Hypothalamus (tissue), 51 donors: ENCODE measurements at regions not wholly inside any gene's neighbourhood (a gene's known extent, or its start where the extent isn't known, plus 50 kb on each side); places are given as distances from the start of the nearest gene placed in this dataset.
A peak's percentile ranks its signal among the peaks of the same experiment; 100 is the strongest.
"Not testable (repeated sequence)": the region's sequence is repeated elsewhere in the genome, so short reads cannot be mapped to it uniquely, and the experiment has no call there.

ENCODE experiments used
- DNase-seq, 51 donors: peaks; one replicate each; lab custom pipeline; 2025; lab: John Stamatoyannopoulos, UW

DNA sequence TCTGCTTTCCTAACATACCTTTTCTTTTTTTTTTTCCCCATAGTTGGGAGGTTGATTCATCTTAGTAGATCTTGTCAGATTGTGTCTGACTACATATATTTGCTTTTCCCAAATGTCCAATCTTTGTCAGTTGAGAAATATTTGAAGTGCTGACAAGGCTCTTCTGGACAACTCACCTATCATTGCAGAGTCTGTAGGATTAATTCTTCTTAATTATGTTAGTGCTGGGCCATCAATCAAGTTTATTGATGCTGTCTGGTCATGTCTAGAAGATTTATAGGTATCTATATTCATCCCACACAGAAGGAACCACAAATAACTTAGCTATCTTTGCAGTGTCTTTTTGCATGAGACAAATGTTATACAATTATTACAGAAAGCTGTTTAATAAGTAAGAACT is 310.6 kb downstream of the ACTR3B start:
- no peak for DNase-seq

DNA sequence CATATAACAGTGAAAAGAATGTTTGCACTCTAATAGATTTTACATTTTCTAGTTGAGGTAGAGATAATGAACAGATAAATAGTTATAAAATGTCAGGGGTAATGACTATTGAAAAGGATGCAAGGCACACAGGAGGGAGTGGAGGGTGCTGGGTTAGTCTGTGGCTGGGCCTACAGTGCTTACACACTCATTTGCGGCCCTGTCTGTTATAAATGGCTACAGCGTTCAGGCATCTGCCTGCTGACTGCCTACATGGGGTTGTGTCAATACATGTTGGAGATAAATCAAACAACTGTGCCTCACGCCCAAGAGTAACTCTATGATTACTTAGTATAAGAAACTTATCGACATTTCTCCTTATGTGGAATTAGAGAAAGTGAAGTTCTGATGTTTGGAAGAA is 313.3 kb downstream of the ACTR3B start:
- DNase-seq, result no peak

DNA sequence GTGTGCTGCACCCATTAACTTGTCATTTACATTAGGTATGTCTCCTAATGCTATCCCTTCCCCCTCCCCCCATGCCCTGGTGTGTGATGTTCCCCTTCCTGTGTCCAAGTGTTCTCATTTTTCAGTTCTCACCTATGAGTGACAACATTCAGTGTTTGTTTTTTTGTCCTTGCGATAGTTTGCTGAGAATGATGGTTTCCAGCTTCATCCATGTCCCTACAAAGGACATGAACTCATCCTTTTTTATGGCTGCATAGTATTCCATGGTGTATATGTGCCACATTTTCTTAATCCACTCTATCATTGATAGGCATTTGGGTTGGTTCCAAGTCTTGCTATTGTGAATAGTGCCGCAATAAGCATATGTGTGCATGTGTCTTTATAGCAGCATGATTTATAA is 316.7 kb downstream of the ACTR3B start:
- not testable (repeated sequence) for DNase-seq

DNA sequence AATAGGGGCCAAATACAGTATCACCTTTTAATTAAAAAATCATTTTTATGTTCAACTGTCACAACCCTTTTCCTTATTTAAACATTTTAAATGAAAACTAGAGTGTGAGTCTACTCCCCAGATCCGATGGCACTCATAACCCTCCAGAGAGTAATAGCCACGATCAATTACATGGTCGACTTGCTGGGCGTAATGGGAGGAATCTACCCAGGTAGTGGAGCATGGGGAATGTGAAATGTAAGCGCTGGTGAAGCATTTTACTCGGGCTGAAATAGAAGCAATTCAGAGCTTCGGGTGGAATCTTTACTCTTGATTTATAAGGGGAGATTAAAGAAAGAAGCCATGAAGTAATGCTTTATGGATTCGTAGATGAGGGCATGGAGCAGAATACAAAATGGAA is 321.9 kb downstream of the ACTR3B start:
- DNase-seq, result no peak

DNA sequence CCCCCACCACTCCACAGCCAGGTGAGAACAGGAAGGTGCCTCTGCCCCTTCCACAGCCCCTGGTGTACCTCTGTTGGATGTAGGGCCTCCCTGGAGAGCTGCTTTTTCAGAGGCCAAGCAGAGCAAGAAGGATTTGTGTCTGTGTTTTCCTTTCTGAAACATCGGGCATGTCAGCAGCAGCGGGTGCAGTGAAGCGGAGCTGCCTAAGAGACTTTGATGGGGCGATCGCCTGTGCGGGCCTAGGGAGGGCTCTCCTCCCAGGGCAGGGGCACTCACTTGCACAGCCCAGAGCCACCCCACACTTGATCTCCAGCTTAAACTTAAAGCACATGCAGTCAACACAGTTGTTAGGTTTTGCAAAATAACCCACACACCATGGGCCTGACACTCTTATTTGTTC is 324.7 kb downstream of the ACTR3B start:
- DNase-seq, result no peak

DNA sequence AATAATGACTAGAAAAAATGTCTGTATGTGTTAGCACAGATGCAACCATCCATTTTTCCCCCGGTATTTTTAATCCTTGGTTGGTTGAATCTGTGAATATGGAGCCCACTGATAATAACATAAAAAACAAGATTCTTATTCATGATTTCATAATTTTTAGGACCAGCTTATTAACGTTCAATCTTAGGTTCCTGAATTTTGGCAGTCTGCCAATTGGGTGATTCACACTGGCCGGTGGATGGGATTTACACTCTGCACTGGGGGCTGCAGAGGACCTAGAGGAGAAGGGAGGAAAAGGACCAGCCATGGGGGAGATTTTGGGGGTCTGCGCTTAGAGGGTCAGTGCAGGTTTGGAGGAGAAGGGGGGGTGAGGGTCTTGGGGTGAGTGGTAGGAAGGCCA is 327.9 kb downstream of the ACTR3B start:
- no peak for DNase-seq

DNA sequence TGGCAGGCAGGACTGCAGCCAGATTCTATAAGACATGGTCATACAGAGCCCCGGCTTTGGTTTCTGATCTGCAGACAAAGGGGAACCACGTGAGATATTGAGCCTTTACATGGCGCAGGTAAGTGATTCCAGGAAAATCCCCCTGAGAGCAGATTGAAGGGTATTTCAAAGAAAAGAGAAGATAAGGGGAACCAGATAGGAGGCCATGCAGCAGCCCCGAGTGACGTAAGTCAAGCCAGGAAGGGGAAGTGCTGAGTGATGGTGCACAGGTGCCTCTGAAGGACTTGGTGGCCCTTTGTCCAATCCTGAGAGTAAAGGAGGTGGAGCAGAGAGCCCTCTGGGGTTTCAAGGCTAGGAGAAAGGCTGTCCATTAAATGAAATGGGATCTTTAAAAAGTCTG is 329.0 kb downstream of the ACTR3B start:
- DNase-seq, result no peak

DNA sequence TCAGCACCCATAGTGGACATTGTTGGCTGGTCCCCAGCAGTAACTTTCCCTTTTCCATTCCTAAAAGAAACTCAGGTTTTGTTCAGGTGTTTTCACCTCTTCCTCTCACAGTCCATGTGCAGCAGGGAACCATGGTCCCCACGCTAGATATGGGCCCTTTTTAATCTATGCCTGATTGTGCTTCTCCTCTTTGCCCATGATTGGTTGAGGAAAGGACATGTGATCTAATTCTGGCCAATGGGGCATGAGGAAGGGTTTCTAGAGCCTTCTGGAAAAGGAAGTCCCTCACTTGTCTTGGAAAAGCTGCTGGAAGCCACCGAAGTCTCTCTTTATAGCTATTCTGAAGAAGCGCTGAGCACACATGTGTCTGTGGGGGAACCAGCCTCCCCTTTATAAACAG is 330.7 kb downstream of the ACTR3B start:
- no peak for DNase-seq

DNA sequence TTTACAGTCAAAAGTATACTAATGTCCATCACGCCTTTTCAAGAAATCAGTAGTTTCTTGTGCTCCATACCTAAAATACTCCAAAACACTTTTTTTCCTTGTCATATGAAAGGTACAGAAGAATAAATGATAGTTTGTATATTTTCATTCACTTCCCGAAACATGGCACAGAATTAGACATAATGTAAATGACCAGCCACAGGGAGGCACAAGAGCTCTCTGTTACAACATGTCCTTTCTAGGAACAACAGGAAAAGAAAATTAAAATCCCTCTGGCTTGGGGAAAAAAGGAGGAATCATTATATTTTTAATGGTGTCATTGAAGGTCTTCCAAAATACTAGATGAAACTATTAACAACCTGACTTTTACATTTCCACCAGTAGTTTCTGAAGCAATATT is 331.2 kb downstream of the ACTR3B start:
- no peak for DNase-seq

DNA sequence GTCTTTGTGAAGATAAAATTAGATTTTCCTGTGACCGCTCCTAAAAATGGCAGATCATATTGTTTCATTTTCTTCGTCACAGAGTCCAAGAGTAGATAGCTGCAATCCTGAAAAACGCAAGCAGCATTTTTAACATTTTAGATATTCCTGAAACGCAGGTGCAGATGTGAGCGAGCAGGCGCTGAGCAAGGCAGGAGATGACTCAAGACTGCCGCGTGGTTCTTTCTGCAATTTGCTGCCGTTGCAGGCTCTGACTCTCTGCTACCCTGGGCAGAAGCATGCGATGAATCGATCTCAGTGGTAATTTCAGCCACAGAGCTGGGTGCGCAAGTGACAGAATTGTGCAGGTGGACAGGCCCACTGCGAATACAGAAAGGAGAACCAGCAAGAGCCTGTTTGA is 331.9 kb downstream of the ACTR3B start:
- DNase-seq, result peak in 2 of 51 donors; percentile 4 to 5

DNA sequence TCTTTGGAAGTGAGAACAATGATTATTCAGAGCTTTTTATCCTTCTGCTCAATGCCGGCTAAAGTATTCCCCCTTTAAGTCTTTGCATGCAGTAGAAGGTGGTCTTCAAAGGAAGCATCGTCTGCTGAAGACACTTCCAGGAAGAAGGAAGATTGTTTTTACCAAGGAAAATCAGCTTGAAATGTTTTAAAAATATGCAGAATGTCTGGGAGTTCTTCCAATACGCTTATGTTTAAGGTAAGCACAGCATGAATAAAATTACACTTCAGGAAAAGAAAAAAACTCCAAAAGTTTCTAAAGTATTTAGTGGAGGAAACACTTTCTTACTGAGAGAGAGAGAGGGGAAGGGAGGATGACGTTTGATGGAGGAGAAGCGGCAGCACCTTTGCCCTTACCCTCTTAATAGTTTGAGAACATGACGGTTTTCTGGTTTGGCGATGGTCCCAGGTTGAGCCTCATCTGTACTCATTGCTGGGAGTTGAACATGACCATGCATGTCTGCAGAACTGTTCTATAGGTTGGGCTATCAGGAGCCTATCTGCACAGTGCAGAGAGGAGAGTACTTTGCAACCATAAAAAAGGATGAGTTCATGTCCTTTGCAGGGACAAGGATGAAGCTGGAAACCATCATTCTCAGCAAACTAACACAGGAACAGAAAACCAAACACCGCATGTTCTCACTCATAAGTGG is 338.1 kb downstream of the ACTR3B start:
- no peak for DNase-seq

DNA sequence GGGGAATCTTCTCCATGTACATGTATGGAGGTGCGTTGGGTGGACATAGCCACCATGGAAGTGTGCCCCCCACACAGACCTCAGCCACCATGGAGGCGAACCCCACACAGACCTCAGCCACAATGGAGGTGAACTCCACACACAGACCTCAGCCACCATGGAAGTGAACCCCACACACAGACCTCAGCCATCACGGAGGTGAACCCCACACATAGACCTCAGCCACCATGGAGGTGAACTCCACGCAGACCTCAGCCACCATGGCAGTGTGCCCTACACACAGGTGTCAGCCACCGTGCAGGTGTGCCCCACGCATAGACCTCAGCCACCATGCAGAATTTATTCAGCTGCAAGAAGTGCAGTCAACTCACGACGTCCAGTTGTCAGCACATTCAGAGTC is 339.7 kb downstream of the ACTR3B start:
- DNase-seq, result no peak

DNA sequence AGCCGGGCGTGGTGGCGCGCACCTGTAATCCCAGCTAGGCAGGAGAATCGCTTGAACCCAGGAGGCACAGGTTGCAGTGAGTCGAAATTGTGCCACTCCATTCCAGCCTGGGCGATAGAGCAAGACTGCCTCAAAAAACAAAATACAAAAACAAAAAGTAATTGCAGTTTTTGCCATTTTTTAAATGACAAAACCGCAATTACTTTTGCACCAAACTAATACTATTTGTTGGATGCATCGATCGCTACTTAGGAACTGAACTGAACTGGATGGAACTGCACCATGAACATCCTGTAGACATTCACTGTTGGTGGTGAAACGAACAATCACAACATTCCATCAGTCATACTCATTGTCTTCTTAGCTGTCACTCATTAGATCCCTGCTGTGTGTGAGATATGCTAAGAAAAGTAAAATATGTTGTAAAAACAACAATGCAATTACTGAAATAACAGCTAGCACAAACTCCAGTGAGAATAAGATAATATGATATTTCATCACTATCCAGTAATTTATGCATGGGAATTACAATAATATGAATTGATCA is 341.2 kb downstream of the ACTR3B start:
- no peak for DNase-seq

DNA sequence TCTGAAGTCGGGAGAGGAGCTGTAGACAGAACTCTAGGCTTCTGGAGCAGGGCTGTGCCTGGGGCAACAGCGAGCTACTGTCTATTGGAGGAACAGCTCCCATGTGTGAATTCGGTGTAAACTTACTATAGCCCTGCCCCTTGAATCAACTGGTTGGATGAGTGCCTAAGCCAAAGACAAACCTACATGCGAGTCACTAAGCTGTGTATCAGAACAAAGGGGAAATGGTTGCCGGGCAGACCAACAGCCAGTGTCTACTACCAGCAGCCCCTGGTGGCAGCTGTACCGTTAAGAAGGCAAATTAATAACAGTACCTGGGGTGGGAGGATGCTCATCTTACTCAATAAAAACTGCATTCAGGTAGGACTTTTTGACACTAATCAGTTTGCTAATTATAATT is 343.6 kb downstream of the ACTR3B start:
- DNase-seq, result no peak

DNA sequence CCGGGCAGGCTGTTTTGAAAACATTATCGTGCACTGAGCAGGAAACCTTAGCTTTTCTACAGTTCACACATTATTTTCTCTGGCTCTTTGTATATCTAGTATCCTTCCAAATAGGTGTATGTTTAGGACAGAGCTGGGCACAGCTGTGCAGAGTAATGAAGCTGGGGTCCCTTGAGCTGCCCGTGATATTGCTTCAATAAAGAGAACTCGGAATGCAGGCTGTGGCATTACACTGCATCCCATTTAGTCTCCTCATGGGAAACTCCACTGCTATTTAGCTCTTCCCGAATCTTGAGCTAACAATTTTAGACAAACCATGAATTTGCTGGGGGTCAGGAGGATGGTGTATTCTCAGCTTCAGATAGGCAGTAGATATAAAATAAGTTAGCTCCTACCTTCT is 348.3 kb downstream of the ACTR3B start:
- no peak for DNase-seq

DNA sequence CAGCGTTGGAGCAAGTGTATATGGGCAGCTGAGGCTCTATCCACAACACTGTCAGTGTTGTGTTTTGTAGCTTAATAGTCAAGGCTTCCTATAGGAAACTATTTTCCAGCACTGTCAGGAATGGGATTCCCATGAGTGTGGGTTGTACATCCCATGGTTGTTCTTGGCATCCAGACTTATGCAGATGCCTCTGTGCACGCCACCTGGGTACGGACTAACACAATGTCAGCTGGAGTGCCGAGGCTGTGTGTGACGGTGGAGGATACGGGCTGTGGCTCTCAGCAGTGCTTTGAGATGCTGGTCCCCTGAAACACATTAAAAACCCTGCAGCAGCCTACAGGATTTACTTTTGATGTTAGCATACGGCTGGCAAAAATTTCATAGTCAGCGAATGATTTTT is 350.0 kb downstream of the ACTR3B start:
- peak in 1 of 51 donors; percentile 3 for DNase-seq

DNA sequence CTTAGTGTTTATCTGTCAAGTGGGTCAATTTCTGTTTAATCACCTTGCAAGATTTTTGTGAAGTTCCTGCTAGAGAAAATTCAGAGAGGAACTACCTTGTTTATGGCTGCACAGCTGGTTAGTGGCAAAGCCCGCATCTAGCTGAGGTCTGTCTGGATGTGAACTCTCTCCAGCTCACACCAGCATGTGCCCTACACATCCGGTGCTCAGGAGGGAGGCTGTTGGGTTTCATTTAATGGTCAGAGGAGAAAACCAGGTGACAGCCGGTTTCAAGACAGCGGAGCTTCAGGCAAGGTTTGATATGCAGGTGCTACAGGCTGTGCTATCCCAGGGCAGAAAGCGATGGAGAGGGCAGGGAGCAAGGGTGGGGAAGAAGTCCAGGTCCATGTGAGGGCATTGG is 351.1 kb downstream of the ACTR3B start:
- DNase-seq, result no peak

DNA sequence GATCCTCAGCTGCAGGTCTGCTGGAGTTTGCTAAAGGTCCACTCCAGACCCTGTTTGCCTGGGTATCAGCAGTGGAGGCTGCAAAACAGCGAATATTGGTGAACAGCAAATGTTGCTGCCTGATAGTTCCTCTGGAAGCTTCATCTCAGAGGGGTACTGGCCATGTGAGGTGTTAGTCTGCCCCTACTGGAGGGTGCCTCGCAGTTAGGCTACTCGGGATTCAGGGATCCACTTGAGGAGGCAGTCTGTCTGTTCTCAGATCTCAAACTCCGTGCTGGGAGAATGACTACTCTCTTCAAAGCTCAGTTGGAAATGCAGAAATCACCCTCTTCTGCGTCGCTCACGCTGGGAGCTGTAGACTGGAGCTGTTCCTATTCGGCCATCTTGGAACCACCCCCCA is 362.7 kb downstream of the ACTR3B start:
- not testable (repeated sequence) for DNase-seq

DNA sequence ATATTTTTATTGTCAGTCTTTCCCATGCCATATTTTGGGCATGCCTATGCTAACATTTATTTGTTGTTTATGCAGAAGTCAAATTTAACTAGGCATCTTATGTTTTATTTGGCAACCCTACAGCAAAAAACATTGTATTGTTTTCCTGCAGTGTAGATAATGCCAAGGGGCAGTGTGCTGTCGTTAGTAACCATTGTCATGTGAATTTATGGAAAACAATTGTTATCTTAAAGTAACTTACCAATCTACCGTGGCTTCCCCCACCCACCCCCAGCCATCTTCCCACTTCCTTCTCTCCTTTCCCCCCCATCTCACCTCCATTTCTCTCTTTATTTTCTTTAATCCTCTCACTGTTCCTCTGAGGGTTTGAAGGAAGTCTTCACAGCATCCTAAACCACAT is 370.5 kb downstream of the ACTR3B start:
- no peak for DNase-seq

DNA sequence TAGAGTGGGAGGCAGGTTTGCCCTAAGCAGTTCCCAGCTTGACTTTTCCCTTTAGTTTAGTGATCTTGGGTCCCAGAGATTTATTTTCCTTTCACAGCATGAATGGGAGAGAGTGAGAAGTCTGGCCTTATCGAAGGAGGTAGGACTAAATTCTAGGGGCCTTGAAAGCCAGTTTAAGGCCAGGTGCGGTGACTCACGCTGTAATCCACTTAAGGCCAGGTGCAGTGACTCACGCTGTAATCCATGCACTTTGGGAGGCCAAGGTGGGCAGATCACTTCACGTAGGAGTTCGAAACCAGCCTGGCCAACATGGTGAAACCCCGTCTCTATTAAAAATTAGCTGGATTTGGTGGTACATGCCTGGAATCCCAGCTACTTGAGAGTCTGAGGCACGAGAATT is 392.2 kb downstream of the ACTR3B start:
- no peak for DNase-seq

DNA sequence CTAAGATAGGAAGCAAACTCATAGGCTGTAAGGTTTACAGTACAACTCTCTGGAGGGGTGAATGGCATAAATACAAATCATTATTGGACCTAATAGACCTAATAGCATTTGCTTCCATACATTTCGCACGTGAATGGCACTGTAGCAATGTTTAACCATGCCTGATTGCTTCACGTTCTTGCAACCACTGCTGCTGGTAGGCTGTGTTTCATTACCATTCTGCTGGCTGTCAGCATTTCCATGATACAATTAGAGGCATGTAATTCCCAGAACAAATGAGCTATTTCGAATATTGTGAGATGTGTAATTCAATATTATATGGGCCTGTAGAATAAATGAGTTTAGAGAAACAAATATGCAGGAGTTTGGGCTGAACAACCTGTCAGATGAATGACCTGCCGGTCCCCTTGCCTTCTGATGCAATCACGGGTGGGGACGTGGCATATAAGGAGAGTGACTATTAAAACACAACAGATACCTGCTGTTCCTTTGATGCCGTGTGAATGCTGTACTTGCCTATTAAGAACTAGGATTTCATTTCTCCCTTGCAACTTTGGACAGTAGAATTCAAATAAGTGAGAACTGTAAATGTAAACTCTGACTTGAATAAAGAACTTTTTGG is 393.4 kb downstream of the ACTR3B start:
- no peak for DNase-seq

DNA sequence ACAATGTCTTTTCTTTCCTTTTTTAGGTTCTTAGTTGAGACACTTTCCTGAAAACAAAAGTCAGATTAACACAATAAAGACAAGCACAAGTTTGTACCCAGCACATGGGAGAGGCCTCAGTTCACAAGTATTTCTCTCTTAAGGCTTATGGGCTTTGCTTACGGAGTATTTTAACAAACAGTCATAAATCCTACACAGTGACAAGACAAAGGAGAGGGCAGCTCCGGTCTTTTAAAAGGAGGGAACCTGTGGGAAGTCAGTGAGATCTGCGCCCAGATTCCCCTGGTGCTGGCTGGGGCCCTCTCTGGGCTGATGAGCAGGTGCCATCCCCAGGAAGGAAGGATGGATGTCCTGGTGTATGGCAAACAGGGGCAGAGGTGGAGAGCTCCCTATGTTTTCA is 398.6 kb downstream of the ACTR3B start:
- DNase-seq, result no peak

DNA sequence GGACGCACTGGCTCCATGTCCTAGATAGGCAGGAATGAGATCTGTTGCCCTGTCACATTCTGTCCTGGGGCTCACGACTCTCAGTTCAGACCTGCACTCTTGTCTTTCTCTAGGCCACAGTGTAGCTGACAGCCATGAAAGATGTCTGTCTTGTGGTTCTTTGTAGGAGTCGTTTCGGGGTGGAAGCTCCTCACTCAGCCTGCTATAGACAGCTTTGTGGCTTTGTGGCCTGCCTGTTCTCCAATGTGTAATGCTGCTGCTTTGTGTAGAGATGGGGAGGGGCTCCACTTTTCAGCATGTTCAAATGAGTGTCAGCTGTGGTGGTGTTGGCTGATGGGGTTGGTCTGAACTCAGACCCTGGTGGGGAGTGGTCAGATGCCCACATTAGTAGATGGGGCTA is 410.7 kb downstream of the ACTR3B start:
- DNase-seq, result no peak
